Endothelial cell (in vitro differentiated cells): ENCODE measurements at regions not wholly inside any gene's neighbourhood (a gene's known extent, or its start where the extent isn't known, plus 50 kb on each side); places are given as distances from the start of the nearest gene placed in this dataset.

Experiments
- DNase-seq: peaks from one replicate; pipeline ENCODE4 v3.0.0; 2021; ENCODE audit warnings: low spot score
- H3K27ac Mint-ChIP-seq: one replicate; pipeline ENCODE4 v1.8.0; 2021; ENCODE audit warnings: mixed read lengths, inconsistent platforms; ENCODE audit not compliant: unreplicated experiment
- H3K27me3 Mint-ChIP-seq: one replicate; pipeline ENCODE4 v1.8.0; 2021; ENCODE audit warnings: mild to moderate bottlenecking, moderate library complexity, mixed read lengths, inconsistent platforms; ENCODE audit not compliant: unreplicated experiment
- H3K36me3 Mint-ChIP-seq: one replicate; pipeline ENCODE4 v1.8.0; 2021; ENCODE audit warnings: mild to moderate bottlenecking, low read depth, mixed read lengths, inconsistent platforms; ENCODE audit not compliant: unreplicated experiment
- H3K4me1 Mint-ChIP-seq: one replicate; pipeline ENCODE4 v1.8.0; 2021; ENCODE audit warnings: mild to moderate bottlenecking, mixed read lengths, inconsistent platforms; ENCODE audit not compliant: unreplicated experiment
- H3K4me3 Mint-ChIP-seq: one replicate; pipeline ENCODE4 v1.8.0; 2021; ENCODE audit warnings: mild to moderate bottlenecking, mixed read lengths, inconsistent platforms; ENCODE audit not compliant: unreplicated experiment
- H3K9me3 Mint-ChIP-seq: one replicate; pipeline ENCODE4 v1.8.0; 2021; ENCODE audit warnings: mixed read lengths, inconsistent platforms; ENCODE audit not compliant: unreplicated experiment
- CTCF ChIP-seq: fragments of 200-600 bp; sonication (generic); IDR thresholded peaks from one replicate; pipeline ENCODE4 v1.5.0; 2021; ENCODE audit warnings: antibody characterized with exemption; ENCODE audit not compliant: unreplicated experiment

DNA sequence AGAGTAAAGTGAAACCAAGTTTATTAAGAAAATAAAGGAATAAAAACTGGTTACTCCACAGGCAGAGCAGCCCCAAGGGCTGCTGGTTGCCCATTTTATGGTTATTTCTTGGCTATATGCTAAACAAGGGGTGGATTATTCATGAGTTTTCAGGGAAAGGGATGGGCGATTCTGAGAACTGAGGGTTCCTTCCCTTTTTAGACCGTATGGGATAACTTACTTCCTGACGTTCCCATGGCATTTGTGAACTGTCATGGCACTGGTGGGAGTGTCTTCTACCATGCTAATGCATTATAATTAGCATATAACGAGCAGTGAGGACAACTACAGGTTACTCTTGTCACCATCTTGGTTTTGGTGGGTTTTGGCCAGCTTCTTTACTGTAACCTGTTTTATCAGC, 323.9 kb upstream of the PTGER4 start:
- no peak for TF ChIP-seq CTCF
- H3K4me1 Mint-ChIP-seq = no peaks in the 10 kb centered on the region

GRCh38 chr5:40355181-40355580, 324.5 kb upstream of the PTGER4 start:
- Mint-ChIP-seq H3K27me3 (no peaks in the 10 kb centered on the region), H3K4me1 (no peaks in the 10 kb centered on the region), H3K9me3 (no peaks in the 10 kb centered on the region), H3K27ac (no peak overlapping the region), H3K36me3 (no peaks in the 10 kb centered on the region), H3K4me3 (no peak overlapping the region)
- TF ChIP-seq CTCF = no peak
- DNase-seq = no peak

More for the DNA sequence above, 323.9 kb upstream of the PTGER4 start:
- H3K4me3 Mint-ChIP-seq = no peak overlapping the region
- H3K27ac Mint-ChIP-seq = no peak overlapping the region
- no peaks in the 10 kb centered on the region for H3K9me3 Mint-ChIP-seq
- DNase-seq = no peak
- H3K27me3 Mint-ChIP-seq = no peaks in the 10 kb centered on the region
- no peaks in the 10 kb centered on the region for H3K36me3 Mint-ChIP-seq

DNA sequence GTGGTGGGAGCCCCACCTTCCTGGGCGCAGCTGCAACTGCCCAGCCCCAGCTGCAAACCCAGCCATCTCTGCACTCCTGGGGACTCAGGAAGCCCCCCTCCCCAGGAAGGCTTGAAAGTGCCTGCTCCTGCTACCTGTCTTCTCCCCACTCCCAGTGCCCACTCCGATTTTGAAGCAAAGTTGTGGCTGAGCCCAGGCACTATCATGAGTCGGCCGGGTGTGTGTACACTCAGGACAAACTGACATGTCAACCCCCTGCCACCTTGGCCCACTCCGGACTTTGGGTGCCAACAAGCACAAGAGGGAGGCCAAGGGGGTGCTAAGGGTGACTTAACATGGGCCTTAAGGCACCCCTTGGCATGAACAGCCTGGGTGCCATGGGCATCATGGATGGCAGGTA, 325.5 kb upstream of the PTGER4 start:
- H3K4me1 Mint-ChIP-seq = no peaks in the 10 kb centered on the region
- TF ChIP-seq CTCF = no peak
- no peaks in the 10 kb centered on the region for H3K9me3 Mint-ChIP-seq
- H3K4me3 Mint-ChIP-seq = no peak overlapping the region
- peaks cover 1% of the 10 kb centered on the region for H3K36me3 Mint-ChIP-seq
- DNase-seq = no peak
- H3K27me3 Mint-ChIP-seq = no peaks in the 10 kb centered on the region
- no peak overlapping the region for H3K27ac Mint-ChIP-seq

- no peak overlapping the region for H3K27ac Mint-ChIP-seq
- H3K9me3 Mint-ChIP-seq = no peaks in the 10 kb centered on the region
- no peaks in the 10 kb centered on the region for H3K4me1 Mint-ChIP-seq
- H3K4me3 Mint-ChIP-seq = no peak overlapping the region
- H3K27me3 Mint-ChIP-seq = no peaks in the 10 kb centered on the region
- H3K36me3 Mint-ChIP-seq = peaks cover 3% of the 10 kb centered on the region
- no peak for DNase-seq
- no peak for TF ChIP-seq CTCF
These were observed 326.3 kb upstream of the PTGER4 start for GRCh38 chr5:40353442-40353841.

GRCh38 chr5:40347981-40348725, 331.6 kb upstream of the PTGER4 start:
- H3K4me1 Mint-ChIP-seq = no peaks in the 10 kb centered on the region
- H3K27me3 Mint-ChIP-seq = no peaks in the 10 kb centered on the region

More at GRCh38 chr5:40347981-40348725, 331.6 kb upstream of the PTGER4 start:
- Mint-ChIP-seq H3K4me3 (no peak overlapping the region), H3K9me3 (no peaks in the 10 kb centered on the region), H3K27ac (no peak overlapping the region), H3K36me3 (peaks cover 3% of the 10 kb centered on the region)
- TF ChIP-seq CTCF = no peak
- DNase-seq = no peak
